NCI-H2029 treated with DMSO at 0.1 percent for 48 hours (cell line): ENCODE measurements at regions not wholly inside any gene's neighbourhood (a gene's known extent, or its start where the extent isn't known, plus 50 kb on each side); places are given as distances from the start of the nearest gene placed in this dataset.
"Not testable (repeated sequence)": the region's sequence is repeated elsewhere in the genome, so short reads cannot be mapped to it uniquely, and the experiment has no call there.

Source experiments
- DNase-seq: peaks from one replicate; lab custom pipeline; 2025; lab: John Stamatoyannopoulos, UW

DNA sequence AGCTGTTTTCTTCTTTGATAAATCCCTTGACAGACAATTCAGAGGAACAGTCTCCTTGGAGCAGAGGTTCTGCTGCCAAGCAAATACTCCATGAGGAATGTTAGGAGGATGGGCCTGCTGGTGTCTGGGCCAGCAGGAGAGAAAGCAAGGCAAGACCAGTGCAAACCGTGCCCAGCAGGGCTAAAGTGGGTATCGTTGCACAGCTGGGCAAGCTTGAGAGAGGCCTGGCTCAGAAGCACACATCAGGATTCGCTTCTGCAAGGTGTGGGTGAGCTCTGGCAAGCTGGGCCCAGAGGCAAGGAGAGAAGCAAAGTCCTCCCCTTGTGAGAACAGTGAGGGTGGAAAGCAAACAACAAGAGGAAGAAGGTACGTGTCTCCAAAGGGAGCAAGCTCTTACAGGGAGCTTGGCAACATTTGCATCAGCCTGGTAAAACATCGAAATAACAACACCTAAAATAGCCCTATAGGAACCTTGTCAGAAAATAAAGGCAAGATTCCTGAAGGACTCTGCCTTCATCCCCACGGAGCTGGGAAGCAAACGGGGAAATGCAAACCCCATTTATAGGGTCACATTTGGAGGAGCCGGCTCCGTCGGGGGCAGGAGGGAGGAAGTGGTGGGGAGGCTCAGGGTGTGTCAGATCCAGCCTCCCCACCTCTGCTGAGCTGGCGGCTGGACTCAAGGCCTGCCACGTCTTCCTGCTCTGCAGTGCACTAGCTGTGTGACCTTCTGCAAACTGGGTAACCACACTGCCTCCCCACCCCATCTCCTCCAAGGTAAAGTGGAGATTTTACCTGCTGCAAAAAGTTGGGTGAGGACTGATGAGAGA is 62.3 kb upstream of the HIVEP3 start:
- DNase-seq: no peak

DNA sequence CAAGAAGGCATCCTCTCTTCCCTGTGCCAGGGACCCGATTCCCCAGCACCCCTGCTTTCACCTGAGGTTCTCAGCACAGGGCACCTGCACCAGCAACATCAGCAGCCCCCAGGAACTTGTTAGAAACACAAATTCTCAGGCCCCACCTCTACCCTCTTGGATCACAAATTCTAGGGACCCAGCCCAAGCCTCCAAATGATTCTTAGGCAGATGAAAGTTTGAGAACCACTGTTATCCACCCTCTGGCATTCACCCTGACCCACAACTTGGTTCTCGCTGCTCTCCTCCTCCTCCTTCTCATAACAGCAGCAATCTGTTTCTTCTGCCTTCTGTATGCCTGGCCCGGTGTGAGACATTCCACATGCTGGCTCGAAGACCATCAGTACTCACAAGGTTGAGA is 60.3 kb upstream of the HIVEP3 start:
- DNase-seq: no peak

DNA sequence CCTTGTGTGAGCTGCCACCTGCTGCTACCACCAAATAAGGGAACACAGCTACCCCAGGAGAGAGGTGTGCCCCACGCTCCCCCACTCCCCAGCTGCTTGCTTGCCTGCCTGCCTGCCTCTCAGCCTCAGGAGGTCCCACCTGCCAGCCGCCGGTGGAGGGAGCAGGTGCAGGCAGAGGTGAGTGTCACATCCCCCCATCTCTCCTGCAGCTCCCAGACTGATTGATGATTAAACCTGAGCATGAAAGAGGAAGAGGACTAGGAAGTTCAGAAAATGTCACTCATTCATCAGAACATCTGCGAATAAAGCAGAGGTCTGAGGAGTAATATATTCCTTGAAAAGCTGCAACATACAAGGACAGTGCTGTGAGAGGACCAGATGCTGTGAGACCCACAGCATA is 58.6 kb upstream of the HIVEP3 start:
- DNase-seq: peak; percentile 62

DNA sequence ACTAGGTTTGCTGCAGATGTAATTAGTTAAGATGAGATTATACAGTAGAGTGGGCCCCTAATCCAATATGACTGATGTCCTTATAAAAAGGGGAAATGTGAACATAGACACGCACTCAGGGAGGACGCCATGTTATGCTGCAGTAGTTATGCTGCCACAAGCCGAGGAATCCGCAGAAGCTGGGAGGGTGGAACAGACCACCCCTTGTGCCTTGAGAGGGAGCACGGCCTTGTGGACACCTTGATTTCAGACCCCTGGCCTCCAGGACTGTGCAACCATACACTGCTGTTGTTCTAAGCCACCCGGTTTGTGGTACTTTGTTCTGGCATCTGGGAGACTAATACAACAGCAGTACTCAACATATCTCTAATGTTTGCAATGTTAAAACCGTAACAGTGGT is 57.9 kb upstream of the HIVEP3 start:
- DNase-seq: no peak

DNA sequence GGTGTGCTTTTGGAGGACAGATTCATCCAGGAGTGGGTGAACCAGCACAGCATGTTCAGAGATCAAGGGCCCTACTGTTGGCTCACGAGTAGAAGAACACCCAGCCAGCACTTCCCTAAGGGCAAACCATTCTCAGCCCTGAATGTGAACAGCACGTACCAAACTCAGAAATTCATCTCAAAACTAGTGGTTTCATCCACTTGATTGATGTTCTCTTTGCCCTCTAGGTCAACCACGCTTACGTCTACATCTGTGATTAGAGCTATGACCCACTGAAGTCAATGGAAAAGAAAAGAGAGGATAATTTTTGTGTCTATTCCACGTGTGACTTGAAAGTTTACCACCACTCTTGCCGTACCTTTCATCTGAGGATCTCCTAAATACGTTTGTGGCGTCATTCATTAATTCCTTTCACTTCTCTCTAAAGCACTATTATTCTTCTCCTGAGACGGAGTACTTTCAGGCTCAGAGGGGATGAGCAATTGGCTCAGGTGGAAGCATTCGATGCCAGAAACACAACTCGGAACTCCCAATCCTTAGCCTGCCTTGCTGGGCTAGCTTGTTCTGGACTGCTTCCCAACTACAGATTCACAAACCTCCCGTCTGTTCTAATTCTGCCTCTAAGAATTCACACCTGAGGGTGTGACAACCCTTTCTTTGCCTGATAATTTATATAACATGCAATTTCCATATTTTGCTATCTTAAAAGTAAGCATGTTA is 57.3 kb upstream of the HIVEP3 start:
- DNase-seq: no peak

DNA sequence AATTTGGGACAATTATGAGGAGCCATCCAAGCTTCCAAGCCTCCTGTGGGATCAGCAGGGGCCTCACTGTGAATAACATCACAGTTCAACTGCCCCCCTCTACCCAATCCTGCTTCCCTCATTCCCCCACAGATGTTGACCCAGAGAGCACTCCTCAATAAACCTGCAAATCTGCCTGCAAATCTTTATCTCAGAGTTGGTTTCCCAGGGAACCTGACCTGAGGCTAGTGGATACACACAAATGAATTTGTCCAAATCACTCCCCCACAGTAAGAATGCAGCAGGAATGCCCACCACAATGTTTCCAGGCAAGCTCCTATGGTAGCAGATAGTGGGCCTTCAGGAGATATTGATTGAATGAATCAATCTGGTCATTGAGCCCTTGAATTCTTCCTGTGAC is 56.4 kb upstream of the HIVEP3 start:
- DNase-seq: no peak

DNA sequence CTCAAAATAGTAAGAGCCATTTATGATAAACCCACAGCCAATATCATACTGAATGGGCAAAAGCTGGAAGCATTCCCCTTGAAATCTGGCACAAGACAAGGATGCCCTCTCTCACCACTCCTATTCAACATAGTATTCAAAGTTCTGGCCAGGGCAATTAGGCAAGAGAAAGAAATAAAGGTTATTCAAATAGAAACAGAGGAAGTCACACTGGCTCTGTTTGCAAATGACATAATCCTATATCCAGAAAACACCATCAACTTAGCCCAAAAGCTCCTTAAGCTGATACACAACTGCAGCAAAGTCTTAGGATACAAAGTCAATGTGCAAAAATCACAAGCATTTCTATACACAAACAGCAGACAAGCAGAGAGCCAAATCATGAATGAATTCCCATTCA is 49.8 kb upstream of the HIVEP3 start:
- DNase-seq: not testable (repeated sequence)
